HCT116 (cell line): ENCODE measurements at regions not wholly inside any gene's neighbourhood (a gene's known extent, or its start where the extent isn't known, plus 50 kb on each side); places are given as distances from the start of the nearest gene placed in this dataset.

Experiments
- ATAC-seq: fragments of 200-7000 bp; cut with Tn5 transposase; 2 replicates; pipeline ENCODE4 v1.9.1; 2020; ENCODE audit warnings: mild to moderate bottlenecking, moderate library complexity
- BruUV-seq: library from RNA; stranded (reverse); fragments of 400-500 nt; replicated peaks from 2 replicates; lab custom pipeline; 2021; lab: Mats Ljungman, UMichigan
- CTCF ChIA-PET: fragments of 300-600 bp; sonication (Branson Sonifier 250); formaldehyde crosslinking; loops from one replicate; lab custom pipeline; 2021; ENCODE audit warnings: antibody characterized with exemption; lab: Charles Lee
- POLR2A ChIA-PET: fragments of 300-600, 350-600 bp; sonication (Branson Sonifier 250); formaldehyde crosslinking; loops from one replicate; lab custom pipeline; 2021; ENCODE audit warnings: antibody characterized with exemption; lab: Charles Lee
- RAD21 ChIA-PET, 2 experiments: fragments of 300-600 bp; sonication (Branson Sonifier 250); formaldehyde crosslinking; loops; one replicate each; lab custom pipeline; 2023; ENCODE audit warnings: low total read pairs in 2 of 2; ENCODE audit not compliant: uncharacterized antibody in 2 of 2, unreplicated experiment in 2 of 2, low non-redundant PET in 1 of 2; lab: Charles Lee
- DNase-seq: peaks from one replicate; pipeline ENCODE4 v3.0.0-alpha.2; 2010; ENCODE audit warnings: low read depth, low spot score
- H2AFZ ChIP-seq: fragments of 200-600 bp; shearing (Covaris generic), sonication (generic); 2 replicates; pipeline ENCODE4 v1.6.1; 2017; ENCODE audit warnings: low read depth, mixed run types, mixed read lengths, antibody characterized with exemption, low read length; ENCODE audit not compliant: poor library complexity, severe bottlenecking
- H3K27ac ChIP-seq: 2 replicates; pipeline ENCODE4 v1.5.1; 2012; ENCODE audit warnings: low read depth, low read length
- H3K27me3 ChIP-seq: fragments of 200-600 bp; sonication (generic); 2 replicates; pipeline ENCODE4 v1.6.1; 2016; ENCODE audit warnings: mixed run types, low read length, mixed read lengths; ENCODE audit not compliant: insufficient read depth
- H3K36me3 ChIP-seq, 2 experiments: fragments of 200-500 bp in 1 of 2; fragments of 200-600 bp in 1 of 2; sonication (Bioruptor generic) in 1 of 2; sonication (generic) in 1 of 2; 2 replicates each; pipeline versions ENCODE4 v1.5.1 to v1.6.1; 2014 to 2016; ENCODE audit warnings: low read length in 2 of 2, inconsistent platforms in 1 of 2, mixed read lengths in 1 of 2, mixed run types in 1 of 2; ENCODE audit not compliant: insufficient read depth in 2 of 2, control insufficient read depth in 1 of 2
- H3K4me1 ChIP-seq, 2 experiments: fragments of 200-600 bp in 1 of 2; sonication (generic) in 1 of 2; 2 replicates each; pipeline versions ENCODE4 v1.5.1 to v1.6.1; 2012 to 2017; ENCODE audit warnings: low read length in 2 of 2, inconsistent platforms in 1 of 2, mild to moderate bottlenecking in 1 of 2, mixed read lengths in 1 of 2, mixed run types in 1 of 2, moderate library complexity in 1 of 2; ENCODE audit not compliant: insufficient read depth in 2 of 2, control insufficient read depth in 1 of 2
- H3K4me2 ChIP-seq: fragments of 200-600 bp; sonication (generic); 2 replicates; pipeline ENCODE4 v1.6.1; 2017; ENCODE audit warnings: mixed run types, low read length, mixed read lengths
- H3K4me3 ChIP-seq, 2 experiments: fragments of 200-600 bp in 1 of 2; sonication (generic) in 1 of 2; replicated peaks in 1 of 2; 2 replicates each; pipeline ENCODE4 v1.5.1; 2011 to 2016; ENCODE audit warnings: low read length in 2 of 2, control low read depth in 1 of 2, low read depth in 1 of 2, mild to moderate bottlenecking in 1 of 2, mixed read lengths in 1 of 2, mixed run types in 1 of 2
- H3K79me2 ChIP-seq: fragments of 200-600 bp; sonication (generic); 2 replicates; pipeline ENCODE4 v1.6.1; 2017; ENCODE audit warnings: mild to moderate bottlenecking, mixed run types, low read length, moderate library complexity, mixed read lengths; ENCODE audit not compliant: insufficient read depth
- H3K9ac ChIP-seq: fragments of 200-600 bp; sonication (generic); 2 replicates; pipeline ENCODE4 v1.6.1; 2016; ENCODE audit warnings: low read length, mixed read lengths
- H3K9me2 ChIP-seq: fragments of 200-600 bp; sonication (generic), shearing (Covaris generic); 2 replicates; pipeline ENCODE4 v1.6.1; 2017; ENCODE audit warnings: mixed run types, mild to moderate bottlenecking, moderate library complexity; ENCODE audit not compliant: insufficient read depth
- H3K9me3 ChIP-seq, 2 experiments: fragments of 200-500 bp in 1 of 2; fragments of 200-600 bp in 1 of 2; sonication (Bioruptor generic) in 1 of 2; sonication (generic) in 1 of 2; 2 replicates each; pipeline ENCODE4 v1.6.1; 2014 to 2017; ENCODE audit warnings: low read length in 2 of 2, mixed read lengths in 2 of 2, inconsistent platforms in 1 of 2, low read depth in 1 of 2, mild to moderate bottlenecking in 1 of 2, mixed run types in 1 of 2, moderate library complexity in 1 of 2; ENCODE audit not compliant: control insufficient read depth in 1 of 2, insufficient read depth in 1 of 2
- H4K20me1 ChIP-seq: fragments of 200-600 bp; sonication (generic), shearing (Covaris generic); 2 replicates; pipeline ENCODE4 v1.6.1; 2017; ENCODE audit warnings: mixed run types, mild to moderate bottlenecking, moderate library complexity; ENCODE audit not compliant: insufficient read depth
- ATF3 ChIP-seq: IDR thresholded peaks from 2 replicates; pipeline ENCODE4 v1.6.1; 2012
- CEBPB ChIP-seq: IDR thresholded peaks from 2 replicates; pipeline ENCODE4 v1.6.1; 2012; ENCODE audit warnings: low read depth
- EZH2 ChIP-seq: fragments of 200-600 bp; sonication (generic); IDR thresholded peaks from 2 replicates; pipeline ENCODE4 v1.6.1; 2017; ENCODE audit warnings: antibody characterized with exemption, mixed run types
- FOSL1 ChIP-seq: IDR thresholded peaks from 2 replicates; pipeline ENCODE4 v1.6.1; 2012; ENCODE audit warnings: low read depth
- JUND ChIP-seq: IDR thresholded peaks from 2 replicates; pipeline ENCODE4 v1.6.1; 2012
- RAD21 ChIP-seq: IDR thresholded peaks from 2 replicates; pipeline ENCODE4 v1.6.1; 2012; ENCODE audit warnings: low read depth, mild to moderate bottlenecking
- SIN3A ChIP-seq: IDR thresholded peaks from 2 replicates; pipeline ENCODE4 v1.6.1; 2012; ENCODE audit warnings: low read depth
- intact Hi-C: fragments of 100-400 bp; cut with micrococcal nuclease; formaldehyde crosslinking; loops from 2 replicates; pipeline ENCODE4 v1.10.0; 2022
- TF ChIP-seq, protein P1 (sequence below): IDR thresholded peaks from 2 replicates; pipeline ENCODE4 v1.6.1; 2012; ENCODE audit warnings: low read depth
- TF ChIP-seq, protein P2 (sequence below): IDR thresholded peaks from 2 replicates; pipeline ENCODE4 v1.6.1; 2011; ENCODE audit warnings: mild to moderate bottlenecking, low read length, moderate library complexity; ENCODE audit not compliant: insufficient replicate concordance; ENCODE audit errors: extremely low read depth
- TF ChIP-seq, protein P3 (sequence below), 3 experiments: fragments of 200-600 bp in 1 of 3; sonication (generic) in 1 of 3; IDR thresholded peaks in 2 of 3; conservative IDR thresholded peaks in 1 of 3; 2 replicates each; pipeline ENCODE4 v1.5.1; 2012 to 2017; ENCODE audit warnings: low read depth in 2 of 3, low read length in 2 of 3, antibody characterized with exemption in 1 of 3, borderline replicate concordance in 1 of 3, control low read depth in 1 of 3, mild to moderate bottlenecking in 1 of 3, mixed read lengths in 1 of 3, mixed run types in 1 of 3, moderate library complexity in 1 of 3; ENCODE audit not compliant: insufficient read depth in 1 of 3

DNA sequence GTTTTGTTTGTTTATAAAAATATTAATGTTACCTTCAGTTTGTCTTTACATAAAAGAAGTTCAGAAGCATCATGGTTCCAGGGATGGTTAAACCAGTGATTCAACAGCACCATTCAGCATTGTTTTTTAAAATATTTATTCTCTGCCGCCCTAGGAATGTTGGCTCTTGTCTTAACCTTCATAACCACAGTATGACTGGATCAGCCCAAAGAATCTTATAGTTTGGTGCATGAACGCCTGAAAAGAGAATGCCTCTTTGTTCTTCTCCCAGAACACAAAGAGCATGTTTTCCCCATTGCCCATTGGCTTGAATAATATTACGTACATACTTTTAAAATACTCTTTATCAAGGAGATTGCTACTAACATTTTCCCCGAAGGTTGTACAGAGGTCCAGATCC is 413.4 kb downstream of the ANXA1 start (continued):
- TF ChIP-seq, protein P1, sequence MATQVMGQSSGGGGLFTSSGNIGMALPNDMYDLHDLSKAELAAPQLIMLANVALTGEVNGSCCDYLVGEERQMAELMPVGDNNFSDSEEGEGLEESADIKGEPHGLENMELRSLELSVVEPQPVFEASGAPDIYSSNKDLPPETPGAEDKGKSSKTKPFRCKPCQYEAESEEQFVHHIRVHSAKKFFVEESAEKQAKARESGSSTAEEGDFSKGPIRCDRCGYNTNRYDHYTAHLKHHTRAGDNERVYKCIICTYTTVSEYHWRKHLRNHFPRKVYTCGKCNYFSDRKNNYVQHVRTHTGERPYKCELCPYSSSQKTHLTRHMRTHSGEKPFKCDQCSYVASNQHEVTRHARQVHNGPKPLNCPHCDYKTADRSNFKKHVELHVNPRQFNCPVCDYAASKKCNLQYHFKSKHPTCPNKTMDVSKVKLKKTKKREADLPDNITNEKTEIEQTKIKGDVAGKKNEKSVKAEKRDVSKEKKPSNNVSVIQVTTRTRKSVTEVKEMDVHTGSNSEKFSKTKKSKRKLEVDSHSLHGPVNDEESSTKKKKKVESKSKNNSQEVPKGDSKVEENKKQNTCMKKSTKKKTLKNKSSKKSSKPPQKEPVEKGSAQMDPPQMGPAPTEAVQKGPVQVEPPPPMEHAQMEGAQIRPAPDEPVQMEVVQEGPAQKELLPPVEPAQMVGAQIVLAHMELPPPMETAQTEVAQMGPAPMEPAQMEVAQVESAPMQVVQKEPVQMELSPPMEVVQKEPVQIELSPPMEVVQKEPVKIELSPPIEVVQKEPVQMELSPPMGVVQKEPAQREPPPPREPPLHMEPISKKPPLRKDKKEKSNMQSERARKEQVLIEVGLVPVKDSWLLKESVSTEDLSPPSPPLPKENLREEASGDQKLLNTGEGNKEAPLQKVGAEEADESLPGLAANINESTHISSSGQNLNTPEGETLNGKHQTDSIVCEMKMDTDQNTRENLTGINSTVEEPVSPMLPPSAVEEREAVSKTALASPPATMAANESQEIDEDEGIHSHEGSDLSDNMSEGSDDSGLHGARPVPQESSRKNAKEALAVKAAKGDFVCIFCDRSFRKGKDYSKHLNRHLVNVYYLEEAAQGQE = no peak

GRCh38 chr9:73565833-73566465 is 414.3 kb downstream of the ANXA1 start:
- no peak for DNase-seq
- Histone ChIP-seq H3K4me3 (no peak overlapping the region), H3K9me2 (no peaks in the 10 kb centered on the region), H2AFZ (no peak overlapping the region), H3K36me3 (no peaks in the 10 kb centered on the region), H3K4me2 (no peak overlapping the region), H3K9ac (no peak overlapping the region), H3K4me1 (no peaks in the 10 kb centered on the region), H3K27me3 (no peaks in the 10 kb centered on the region), H4K20me1 (no peaks in the 10 kb centered on the region), H3K9me3 (no peaks in the 10 kb centered on the region), H3K79me2 (no peaks in the 10 kb centered on the region), H3K27ac (no peak overlapping the region)
- TF ChIP-seq, protein P2, sequence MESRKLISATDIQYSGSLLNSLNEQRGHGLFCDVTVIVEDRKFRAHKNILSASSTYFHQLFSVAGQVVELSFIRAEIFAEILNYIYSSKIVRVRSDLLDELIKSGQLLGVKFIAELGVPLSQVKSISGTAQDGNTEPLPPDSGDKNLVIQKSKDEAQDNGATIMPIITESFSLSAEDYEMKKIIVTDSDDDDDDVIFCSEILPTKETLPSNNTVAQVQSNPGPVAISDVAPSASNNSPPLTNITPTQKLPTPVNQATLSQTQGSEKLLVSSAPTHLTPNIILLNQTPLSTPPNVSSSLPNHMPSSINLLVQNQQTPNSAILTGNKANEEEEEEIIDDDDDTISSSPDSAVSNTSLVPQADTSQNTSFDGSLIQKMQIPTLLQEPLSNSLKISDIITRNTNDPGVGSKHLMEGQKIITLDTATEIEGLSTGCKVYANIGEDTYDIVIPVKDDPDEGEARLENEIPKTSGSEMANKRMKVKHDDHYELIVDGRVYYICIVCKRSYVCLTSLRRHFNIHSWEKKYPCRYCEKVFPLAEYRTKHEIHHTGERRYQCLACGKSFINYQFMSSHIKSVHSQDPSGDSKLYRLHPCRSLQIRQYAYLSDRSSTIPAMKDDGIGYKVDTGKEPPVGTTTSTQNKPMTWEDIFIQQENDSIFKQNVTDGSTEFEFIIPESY = no peak
- TF ChIP-seq, protein P1 = no peak
- no peak for TF ChIP-seq JUND
- no peak for TF ChIP-seq EZH2
- no peak for TF ChIP-seq FOSL1
- TF ChIP-seq CEBPB = no peak
- TF ChIP-seq ATF3 = no peak
- no peak for TF ChIP-seq SIN3A
- TF ChIP-seq, protein P3, sequence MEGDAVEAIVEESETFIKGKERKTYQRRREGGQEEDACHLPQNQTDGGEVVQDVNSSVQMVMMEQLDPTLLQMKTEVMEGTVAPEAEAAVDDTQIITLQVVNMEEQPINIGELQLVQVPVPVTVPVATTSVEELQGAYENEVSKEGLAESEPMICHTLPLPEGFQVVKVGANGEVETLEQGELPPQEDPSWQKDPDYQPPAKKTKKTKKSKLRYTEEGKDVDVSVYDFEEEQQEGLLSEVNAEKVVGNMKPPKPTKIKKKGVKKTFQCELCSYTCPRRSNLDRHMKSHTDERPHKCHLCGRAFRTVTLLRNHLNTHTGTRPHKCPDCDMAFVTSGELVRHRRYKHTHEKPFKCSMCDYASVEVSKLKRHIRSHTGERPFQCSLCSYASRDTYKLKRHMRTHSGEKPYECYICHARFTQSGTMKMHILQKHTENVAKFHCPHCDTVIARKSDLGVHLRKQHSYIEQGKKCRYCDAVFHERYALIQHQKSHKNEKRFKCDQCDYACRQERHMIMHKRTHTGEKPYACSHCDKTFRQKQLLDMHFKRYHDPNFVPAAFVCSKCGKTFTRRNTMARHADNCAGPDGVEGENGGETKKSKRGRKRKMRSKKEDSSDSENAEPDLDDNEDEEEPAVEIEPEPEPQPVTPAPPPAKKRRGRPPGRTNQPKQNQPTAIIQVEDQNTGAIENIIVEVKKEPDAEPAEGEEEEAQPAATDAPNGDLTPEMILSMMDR (IDR thresholded peaks at IDR 0.05 in 2 of 3, conservative IDR thresholded peaks at IDR 0.05 in 1 of 3; ENCODE audit: borderline replicate concordance in 1 of 3, insufficient read depth in 1 of 3, low read depth in 2 of 3, low read length in 2 of 3) = peak; percentile 24 to 52 (median 50); a peak in 5 of 6 replicates
- peak; percentile 48; the same call in 1 of the 2 replicates for TF ChIP-seq RAD21
- no TSS peak for BruUV-seq
- CTCF ChIA-PET = interaction anchor here (1.0 to 3.0 kb wide), 4 partner anchors 9 to 365 kb away, joined by 4 to 23 read pairs (median 12); no protein-coding TSS in a partner anchor
- no peak for ATAC-seq
- RAD21 ChIA-PET = no interaction called here
- intact Hi-C loops = loop anchor here (5.0 kb wide), 1 partner anchor 364 kb away; no protein-coding TSS in a partner anchor
- POLR2A ChIA-PET = no interaction called here
